ENCODE measurements at regions not wholly inside any gene's neighbourhood (a gene's known extent, or its start where the extent isn't known, plus 50 kb on each side); places are given as distances from the start of the nearest gene placed in this dataset.

DNA sequence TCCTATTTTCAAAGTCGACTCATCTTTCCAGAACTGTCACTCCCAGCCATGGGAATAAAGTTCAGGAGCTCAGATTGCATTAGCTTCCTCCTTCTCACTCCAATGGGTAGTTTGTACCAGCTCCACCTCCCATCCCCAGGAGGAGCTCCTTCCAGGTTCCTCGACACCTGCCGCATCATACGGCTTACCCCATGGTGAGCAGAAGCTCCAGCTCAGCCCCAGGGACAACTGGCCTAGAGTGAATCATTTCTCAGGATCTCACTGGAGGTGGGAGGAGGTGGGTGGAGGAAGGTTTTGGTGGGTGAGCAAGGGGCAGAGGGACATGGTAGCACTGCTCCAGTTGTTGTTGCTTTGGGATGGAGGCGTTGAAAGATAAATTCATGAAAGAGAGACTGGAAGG lies 196.3 kb upstream of the PKDCC start:
- TF ChIP-seq IRF4 (IDR thresholded peaks at IDR 0.05; ENCODE audit: low read depth, low read length), result no peak
- TF ChIP-seq, protein P1, sequence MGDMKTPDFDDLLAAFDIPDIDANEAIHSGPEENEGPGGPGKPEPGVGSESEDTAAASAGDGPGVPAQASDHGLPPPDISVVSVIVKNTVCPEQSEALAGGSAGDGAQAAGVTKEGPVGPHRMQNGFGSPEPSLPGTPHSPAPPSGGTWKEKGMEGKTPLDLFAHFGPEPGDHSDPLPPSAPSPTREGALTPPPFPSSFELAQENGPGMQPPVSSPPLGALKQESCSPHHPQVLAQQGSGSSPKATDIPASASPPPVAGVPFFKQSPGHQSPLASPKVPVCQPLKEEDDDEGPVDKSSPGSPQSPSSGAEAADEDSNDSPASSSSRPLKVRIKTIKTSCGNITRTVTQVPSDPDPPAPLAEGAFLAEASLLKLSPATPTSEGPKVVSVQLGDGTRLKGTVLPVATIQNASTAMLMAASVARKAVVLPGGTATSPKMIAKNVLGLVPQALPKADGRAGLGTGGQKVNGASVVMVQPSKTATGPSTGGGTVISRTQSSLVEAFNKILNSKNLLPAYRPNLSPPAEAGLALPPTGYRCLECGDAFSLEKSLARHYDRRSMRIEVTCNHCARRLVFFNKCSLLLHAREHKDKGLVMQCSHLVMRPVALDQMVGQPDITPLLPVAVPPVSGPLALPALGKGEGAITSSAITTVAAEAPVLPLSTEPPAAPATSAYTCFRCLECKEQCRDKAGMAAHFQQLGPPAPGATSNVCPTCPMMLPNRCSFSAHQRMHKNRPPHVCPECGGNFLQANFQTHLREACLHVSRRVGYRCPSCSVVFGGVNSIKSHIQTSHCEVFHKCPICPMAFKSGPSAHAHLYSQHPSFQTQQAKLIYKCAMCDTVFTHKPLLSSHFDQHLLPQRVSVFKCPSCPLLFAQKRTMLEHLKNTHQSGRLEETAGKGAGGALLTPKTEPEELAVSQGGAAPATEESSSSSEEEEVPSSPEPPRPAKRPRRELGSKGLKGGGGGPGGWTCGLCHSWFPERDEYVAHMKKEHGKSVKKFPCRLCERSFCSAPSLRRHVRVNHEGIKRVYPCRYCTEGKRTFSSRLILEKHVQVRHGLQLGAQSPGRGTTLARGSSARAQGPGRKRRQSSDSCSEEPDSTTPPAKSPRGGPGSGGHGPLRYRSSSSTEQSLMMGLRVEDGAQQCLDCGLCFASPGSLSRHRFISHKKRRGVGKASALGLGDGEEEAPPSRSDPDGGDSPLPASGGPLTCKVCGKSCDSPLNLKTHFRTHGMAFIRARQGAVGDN (IDR thresholded peaks at IDR 0.05), result no peak
- TF ChIP-seq NBN (IDR thresholded peaks at IDR 0.05), result no peak
- no peak for TF ChIP-seq CBFB (IDR thresholded peaks at IDR 0.05; ENCODE audit: low read depth)
- TF ChIP-seq DPF2 (IDR thresholded peaks at IDR 0.05), result no peak
- TF ChIP-seq FOS (IDR thresholded peaks at IDR 0.05; ENCODE audit: borderline replicate concordance, extremely low read depth, insufficient read length), result no peak
- TF ChIP-seq HCFC1 (IDR thresholded peaks at IDR 0.05; ENCODE audit: low read length), result no peak
- TF ChIP-seq TCF12 (IDR thresholded peaks at IDR 0.05; ENCODE audit: low read depth, low read length), result no peak
- TF ChIP-seq CHD1 (IDR thresholded peaks at IDR 0.05; ENCODE audit: low read depth, low read length), result no peak
- TF ChIP-seq, protein P2, sequence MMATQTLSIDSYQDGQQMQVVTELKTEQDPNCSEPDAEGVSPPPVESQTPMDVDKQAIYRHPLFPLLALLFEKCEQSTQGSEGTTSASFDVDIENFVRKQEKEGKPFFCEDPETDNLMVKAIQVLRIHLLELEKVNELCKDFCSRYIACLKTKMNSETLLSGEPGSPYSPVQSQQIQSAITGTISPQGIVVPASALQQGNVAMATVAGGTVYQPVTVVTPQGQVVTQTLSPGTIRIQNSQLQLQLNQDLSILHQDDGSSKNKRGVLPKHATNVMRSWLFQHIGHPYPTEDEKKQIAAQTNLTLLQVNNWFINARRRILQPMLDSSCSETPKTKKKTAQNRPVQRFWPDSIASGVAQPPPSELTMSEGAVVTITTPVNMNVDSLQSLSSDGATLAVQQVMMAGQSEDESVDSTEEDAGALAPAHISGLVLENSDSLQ (IDR thresholded peaks at IDR 0.05), result no peak
- TF ChIP-seq POLR2A (IDR thresholded peaks at IDR 0.05; ENCODE audit: low read depth, low read length), result no peak
- ATAC-seq (no peak), FAIRE-seq (no peak), DNase-seq (ENCODE audit: low read depth, low spot score) (no peak)
- in situ Hi-C loops (cut with MboI) (loop anchor here (25.0 kb wide), 1 partner anchor 811 kb away; no protein-coding TSS in a partner anchor), intact Hi-C loops (cut with micrococcal nuclease; ENCODE audit: unreplicated experiment) (no loop called here)
- H3K4me2 ChIP-seq (ENCODE audit: control insufficient read depth, insufficient read depth), result no peak overlapping the region
- H4K20me1 ChIP-seq (ENCODE audit: control insufficient read depth, insufficient read depth), result no peaks in the 10 kb centered on the region
- ChIA-PET SMC1A (ENCODE audit: uncharacterized antibody, unreplicated experiment) (no interaction called here), CTCF (interaction anchor here (1.2 to 6.8 kb wide), 4 partner anchors 13 to 236 kb away, joined by 3 to 110 read pairs (median 32); no protein-coding TSS in a partner anchor), RAD21 (ENCODE audit: unreplicated experiment) (interaction anchor here (0.9 to 2.6 kb wide), 3 partner anchors 10 to 27 kb away, joined by 3 to 9 read pairs (median 3); no protein-coding TSS in a partner anchor), POLR2A (no interaction called here)
- no peaks in the 10 kb centered on the region for H3K4me1 ChIP-seq (ENCODE audit: control insufficient read depth, insufficient read depth, low read length)
- 55% methylated on average over 5 of the region's 5 CpGs for WGBS (ENCODE audit: insufficient coverage, insufficient replicate concordance, low lambda C conversion rate, missing lambda C conversion rate)
- no peaks in the 10 kb centered on the region for H3K79me2 ChIP-seq (ENCODE audit: control insufficient read depth, insufficient read depth, low read length)
- BruUV-seq (replicated peaks), result no TSS peak
- no peak overlapping the region for H3K27ac ChIP-seq (ENCODE audit: control insufficient read depth, insufficient read depth)
- H3K36me3 ChIP-seq (ENCODE audit: control insufficient read depth in 2 of 2, insufficient read depth in 2 of 2, low read length in 1 of 2), result no peaks in the 10 kb centered on the region
- H3K4me3 ChIP-seq, result no peak overlapping the region
- no peaks in the 10 kb centered on the region; a peak in 1 of 4 replicates for H3K27me3 ChIP-seq (replicated peaks in 1 of 2; ENCODE audit: control insufficient read depth in 2 of 2, insufficient read depth in 2 of 2, low read length in 1 of 2)
- H3K9me3 ChIP-seq (replicated peaks; ENCODE audit: control insufficient read depth, insufficient read depth, low read length), result no peaks in the 10 kb centered on the region
- H2AFZ ChIP-seq (ENCODE audit: control insufficient read depth, low read depth, low read length), result no peak overlapping the region
- H3K9ac ChIP-seq (ENCODE audit: control insufficient read depth, insufficient read depth, low read length), result no peak overlapping the region

Data from GM12878 (cell line).